ENCODE measurements at regions not wholly inside any gene's neighbourhood (a gene's known extent, or its start where the extent isn't known, plus 50 kb on each side); places are given as distances from the start of the nearest gene placed in this dataset.

DNA sequence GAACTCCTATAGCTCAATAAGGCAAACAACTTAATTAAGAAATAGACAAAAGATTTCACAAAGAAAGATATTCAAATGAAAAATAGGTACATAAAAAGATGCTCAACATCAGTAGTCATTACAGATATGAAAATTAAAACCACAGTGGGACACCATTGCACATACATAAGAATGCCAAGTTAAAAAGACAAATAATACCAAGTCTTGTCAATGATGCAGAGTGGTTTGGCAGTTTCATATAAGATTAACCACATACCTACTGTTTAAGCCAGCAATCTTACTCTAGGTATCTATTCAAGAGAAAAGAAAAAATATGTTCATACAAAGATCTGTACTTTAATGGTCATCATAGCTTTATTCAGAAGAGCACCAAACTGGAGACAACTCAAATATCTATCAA is 63.5 kb upstream of the GLS start:
- H2BK12ac ChIP-seq (ENCODE audit: low read depth, low read length), result no peak overlapping the region
- H3K9me3 ChIP-seq (ENCODE audit: insufficient read depth in 2 of 2, low read depth in 1 of 2, low read length in 1 of 2), result no peaks in the 10 kb centered on the region
- no peaks in the 10 kb centered on the region for H3K23me2 ChIP-seq (ENCODE audit: low read depth, low read length)
- no peaks in the 10 kb centered on the region for H3K36me3 ChIP-seq (ENCODE audit: control insufficient read depth in 2 of 4, insufficient read depth in 4 of 4, low read length in 3 of 4)
- POLR2A ChIA-PET (ENCODE audit: partially characterized antibody), result no interaction called here
- no peak overlapping the region for H2AFZ ChIP-seq (ENCODE audit: low read length)
- no peak overlapping the region for H2BK120ac ChIP-seq (replicated peaks; ENCODE audit: low read depth, low read length)
- no peak overlapping the region for H3K56ac ChIP-seq (replicated peaks; ENCODE audit: insufficient read length, low read depth, low read length)
- no peak overlapping the region for H3K4me2 ChIP-seq (ENCODE audit: insufficient read depth in 1 of 2, low read depth in 2 of 2, low read length in 2 of 2)
- H2BK20ac ChIP-seq (ENCODE audit: low read length), result no peak overlapping the region
- H3K4me3 ChIP-seq (ENCODE audit: extremely low read depth in 1 of 4, insufficient read depth in 2 of 4, low read depth in 3 of 4, low read length in 4 of 4), result no peak overlapping the region
- H3K27ac ChIP-seq (ENCODE audit: low read depth, low read length), result no peak overlapping the region
- no peak overlapping the region for H2BK15ac ChIP-seq (ENCODE audit: low read length)
- no peaks in the 10 kb centered on the region for H3K79me1 ChIP-seq (ENCODE audit: low read depth, low read length)
- no peak overlapping the region for H3K23ac ChIP-seq (ENCODE audit: insufficient read length)
- no peaks in the 10 kb centered on the region for H3K79me2 ChIP-seq (ENCODE audit: control insufficient read depth in 1 of 2, insufficient read depth in 2 of 2, low read length in 2 of 2)
- H4K91ac ChIP-seq (replicated peaks; ENCODE audit: insufficient read length, low read length), result no peak overlapping the region
- H2BK5ac ChIP-seq (ENCODE audit: low read depth, low read length), result no peak overlapping the region
- DNase-seq (ENCODE audit: low read depth in 1 of 2, low spot score in 2 of 2) (no peak), FAIRE-seq (no peak)
- H3K4ac ChIP-seq (replicated peaks; ENCODE audit: insufficient read length, low read depth, low read length), result no peak overlapping the region
- no peaks in the 10 kb centered on the region for H3K27me3 ChIP-seq (replicated peaks in 1 of 4; ENCODE audit: control insufficient read depth in 3 of 4, extremely low read depth in 1 of 4, insufficient read depth in 3 of 4, low read length in 3 of 4)
- no peak overlapping the region for H2AK5ac ChIP-seq (ENCODE audit: low read depth, low read length)
- no peak overlapping the region for H3K18ac ChIP-seq (ENCODE audit: extremely low read depth, low read length)
- no peaks in the 10 kb centered on the region for H3K4me1 ChIP-seq (replicated peaks in 1 of 4; ENCODE audit: control insufficient read depth in 3 of 4, insufficient read depth in 4 of 4, low read length in 3 of 4)
- no peak overlapping the region for H4K8ac ChIP-seq (ENCODE audit: extremely low read depth, insufficient read depth, low read length)
- H4K20me1 ChIP-seq (replicated peaks in 1 of 2; ENCODE audit: control insufficient read depth in 1 of 2, insufficient read depth in 2 of 2, low read length in 2 of 2), result no peaks in the 10 kb centered on the region
- CTCF ChIA-PET (ENCODE audit: partially characterized antibody), result interaction anchor here (0.8 to 2.5 kb wide), 3 partner anchors 11 to 33 kb away, joined by 3 to 11 read pairs (median 3); no protein-coding TSS in a partner anchor
- no peak overlapping the region for H3K14ac ChIP-seq (ENCODE audit: insufficient read length)
- H4K5ac ChIP-seq (ENCODE audit: insufficient read length, low read depth, low read length), result no peak overlapping the region
- H3K9ac ChIP-seq (replicated peaks in 1 of 4; ENCODE audit: extremely low read depth in 1 of 4, low read depth in 3 of 4, low read length in 3 of 4), result no peak overlapping the region
- TF ChIP-seq ZNF274 (IDR thresholded peaks at IDR 0.05; ENCODE audit: borderline replicate concordance, extremely low read depth, low read length), result no peak
- TF ChIP-seq ASH2L (IDR thresholded peaks at IDR 0.05; ENCODE audit: low read length), result no peak
- TF ChIP-seq GABPA (IDR thresholded peaks at IDR 0.05; ENCODE audit: borderline replicate concordance, insufficient read depth, low read length), result no peak
- no peak for TF ChIP-seq SIN3A (conservative IDR thresholded peaks at IDR 0.05 in 1 of 2, IDR thresholded peaks at IDR 0.05 in 1 of 2; ENCODE audit: low read depth in 1 of 2, low read length in 2 of 2)
- TF ChIP-seq SRF (IDR thresholded peaks at IDR 0.05; ENCODE audit: low read depth, low read length), result no peak
- TF ChIP-seq, protein P1, sequence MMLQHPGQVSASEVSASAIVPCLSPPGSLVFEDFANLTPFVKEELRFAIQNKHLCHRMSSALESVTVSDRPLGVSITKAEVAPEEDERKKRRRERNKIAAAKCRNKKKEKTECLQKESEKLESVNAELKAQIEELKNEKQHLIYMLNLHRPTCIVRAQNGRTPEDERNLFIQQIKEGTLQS (IDR thresholded peaks at IDR 0.05; ENCODE audit: insufficient read depth, low read depth, low read length), result no peak
- TF ChIP-seq KDM5A (IDR thresholded peaks at IDR 0.05; ENCODE audit: low read length), result no peak
- no peak for TF ChIP-seq SUZ12 (IDR thresholded peaks at IDR 0.05; ENCODE audit: low read length)
- TF ChIP-seq RAD21 (IDR thresholded peaks at IDR 0.05 in 1 of 2, conservative IDR thresholded peaks at IDR 0.05 in 1 of 2; ENCODE audit: low read depth in 2 of 2, low read length in 2 of 2), result no peak
- no peak for TF ChIP-seq BACH1 (IDR thresholded peaks at IDR 0.05; ENCODE audit: low read length)
- no peak for TF ChIP-seq RNF2 (IDR thresholded peaks at IDR 0.05; ENCODE audit: borderline replicate concordance, low read depth, low read length, missing control alignments, poor library complexity, severe bottlenecking)
- TF ChIP-seq, protein P2, sequence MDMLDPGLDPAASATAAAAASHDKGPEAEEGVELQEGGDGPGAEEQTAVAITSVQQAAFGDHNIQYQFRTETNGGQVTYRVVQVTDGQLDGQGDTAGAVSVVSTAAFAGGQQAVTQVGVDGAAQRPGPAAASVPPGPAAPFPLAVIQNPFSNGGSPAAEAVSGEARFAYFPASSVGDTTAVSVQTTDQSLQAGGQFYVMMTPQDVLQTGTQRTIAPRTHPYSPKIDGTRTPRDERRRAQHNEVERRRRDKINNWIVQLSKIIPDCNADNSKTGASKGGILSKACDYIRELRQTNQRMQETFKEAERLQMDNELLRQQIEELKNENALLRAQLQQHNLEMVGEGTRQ (IDR thresholded peaks at IDR 0.05; ENCODE audit: low read length), result no peak
- no peak for TF ChIP-seq GTF2F1 (IDR thresholded peaks at IDR 0.05; ENCODE audit: borderline replicate concordance, low read depth, low read length)
